Activated effector memory CD4-positive, alpha-beta T cell treated with anti-CD3 and anti-CD28 coated beads, Interleukin-2, amount 50 U/mL, for 16 hours (primary cell): ENCODE measurements at regions not wholly inside any gene's neighbourhood (a gene's known extent, or its start where the extent isn't known, plus 50 kb on each side); places are given as distances from the start of the nearest gene placed in this dataset.

ENCODE experiments used
- DNase-seq: peaks from one replicate; pipeline ENCODE4 v3.0.0-alpha.2; 2020

DNA sequence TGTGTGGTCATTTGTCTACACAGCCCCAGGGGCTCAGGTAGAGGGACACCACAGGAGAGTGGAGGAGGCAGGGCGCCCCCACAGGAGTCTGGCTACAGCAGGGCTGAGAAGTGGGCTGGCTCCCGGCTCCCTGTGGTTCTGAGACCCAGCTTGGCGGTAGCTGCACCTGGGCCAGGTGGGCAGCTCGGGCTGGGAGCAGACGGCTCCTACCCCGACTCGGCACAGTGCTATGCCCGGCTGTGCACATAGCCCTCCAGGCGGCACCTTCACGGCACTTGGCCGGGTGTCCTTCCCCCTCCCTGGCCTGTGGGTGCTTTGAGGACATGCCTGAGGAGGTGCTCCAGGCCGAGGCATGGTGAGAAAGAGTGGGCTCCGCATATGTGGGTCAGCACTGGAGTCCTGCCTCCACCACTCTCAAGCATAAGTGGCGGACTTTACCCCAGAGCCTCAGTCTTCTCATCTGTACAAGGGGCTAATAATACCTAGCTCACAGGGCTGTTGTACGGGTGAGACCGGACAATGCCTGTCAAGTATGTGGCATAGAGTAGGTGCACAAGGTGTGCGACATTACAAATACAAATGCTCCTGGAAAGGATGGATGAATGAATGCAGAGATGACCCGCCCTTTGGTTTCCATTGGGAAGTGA lies 50.1 kb upstream of the JPH3 start:
- no peak for DNase-seq

DNA sequence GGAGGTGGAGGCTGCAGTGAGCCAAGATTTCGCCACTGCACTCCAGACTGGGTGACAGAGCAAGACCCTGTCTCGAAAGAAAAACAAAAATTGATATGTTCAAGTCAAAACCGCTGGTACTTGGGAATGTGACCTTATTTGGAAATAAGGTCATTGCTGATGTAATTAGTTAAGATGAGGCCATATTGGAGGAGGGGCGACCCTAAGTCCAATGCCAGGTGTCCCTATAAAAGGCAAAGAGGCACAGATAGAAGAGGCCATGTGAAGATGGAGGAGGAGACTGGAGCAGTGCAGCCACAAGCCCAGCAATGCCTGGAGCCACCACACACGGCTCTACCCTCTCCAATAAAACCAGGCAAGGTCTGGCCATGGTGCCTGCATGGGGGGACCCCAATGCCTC lies 50.8 kb upstream of the JPH3 start:
- no peak for DNase-seq

DNA sequence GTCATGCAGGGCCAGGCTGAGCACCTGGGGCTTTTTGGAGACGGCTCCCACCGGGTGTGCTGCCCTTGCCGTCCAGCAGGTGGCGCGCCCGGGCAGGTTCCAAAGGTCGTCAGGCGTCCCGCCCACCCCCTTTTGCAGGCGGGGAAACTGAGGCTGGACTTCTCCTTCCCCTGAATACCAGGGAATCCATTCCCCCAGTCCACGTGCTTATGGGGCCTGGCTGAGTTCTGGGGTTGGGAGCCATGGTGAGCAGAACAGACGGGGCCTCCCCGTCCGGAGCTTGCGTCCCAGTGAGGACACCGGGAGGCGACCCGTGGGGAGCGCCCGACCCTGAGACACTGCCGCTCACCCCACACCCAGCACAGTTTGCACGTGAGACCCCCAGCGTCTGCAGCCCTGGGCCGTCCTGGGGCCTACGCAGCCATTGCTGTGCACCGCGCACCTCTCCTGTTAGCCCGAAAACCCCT lies 51.8 kb upstream of the JPH3 start:
- peak; percentile 86 for DNase-seq

DNA sequence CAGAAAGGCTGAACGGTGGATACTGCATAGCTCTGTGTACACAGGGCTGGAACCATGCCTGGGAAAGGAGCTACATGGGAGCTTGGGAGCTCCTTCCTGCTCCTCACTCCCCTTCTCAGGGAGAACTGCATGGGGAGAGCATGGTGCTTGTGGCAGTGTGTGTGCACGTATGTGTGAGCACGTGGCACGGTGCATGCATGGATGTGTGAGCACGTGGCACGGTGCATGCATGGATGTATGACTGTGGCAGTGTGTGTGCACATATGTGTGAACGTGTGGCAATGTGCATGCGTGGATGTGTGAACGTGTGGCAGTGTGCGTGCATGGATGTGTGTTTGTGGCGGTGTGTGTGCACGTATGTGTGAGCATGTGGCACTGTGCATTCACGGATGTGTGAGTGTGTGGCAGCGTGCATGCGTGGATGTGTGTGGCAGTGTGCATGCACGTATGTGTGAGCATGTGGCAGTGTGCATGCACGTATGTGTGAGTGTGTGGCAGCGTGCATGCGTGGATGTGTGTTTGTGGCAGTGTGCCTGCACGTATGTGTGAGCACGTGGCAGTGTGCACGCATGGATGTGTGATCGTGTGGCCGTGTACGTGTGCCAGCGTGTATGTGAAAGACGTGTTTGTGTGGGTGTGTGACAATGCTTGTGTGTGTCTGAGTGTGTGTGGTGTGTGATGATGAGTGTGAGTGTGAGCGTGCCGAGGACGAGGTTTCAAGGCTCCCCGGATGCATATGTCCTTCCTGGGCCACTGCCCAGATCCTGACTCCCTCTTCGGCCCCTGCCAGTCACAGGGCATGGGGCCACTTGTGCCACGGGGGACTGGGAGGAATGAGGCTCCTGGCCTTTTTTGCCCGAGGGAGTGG lies 52.4 kb upstream of the JPH3 start:
- no peak for DNase-seq

DNA sequence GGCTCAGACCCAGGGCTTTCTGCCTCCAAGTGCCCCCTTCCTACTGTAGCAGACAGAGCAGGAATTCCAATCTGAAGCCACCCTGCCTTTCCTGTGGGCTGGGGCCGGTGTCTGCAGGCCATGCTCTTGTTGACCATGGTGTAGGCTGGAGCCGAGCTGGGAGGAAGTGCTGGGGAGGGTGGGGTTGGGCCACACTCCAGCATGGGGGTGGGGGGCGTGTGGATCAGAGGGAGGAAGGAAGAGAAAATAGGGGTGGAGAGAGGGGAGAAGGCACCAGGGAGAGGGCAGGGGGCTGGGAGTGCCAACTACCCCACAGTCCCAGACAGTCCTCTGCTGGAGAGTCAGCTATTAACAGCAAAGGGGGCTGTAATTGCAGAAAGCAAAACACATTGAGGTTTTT lies 54.3 kb upstream of the JPH3 start:
- DNase-seq, result no peak

DNA sequence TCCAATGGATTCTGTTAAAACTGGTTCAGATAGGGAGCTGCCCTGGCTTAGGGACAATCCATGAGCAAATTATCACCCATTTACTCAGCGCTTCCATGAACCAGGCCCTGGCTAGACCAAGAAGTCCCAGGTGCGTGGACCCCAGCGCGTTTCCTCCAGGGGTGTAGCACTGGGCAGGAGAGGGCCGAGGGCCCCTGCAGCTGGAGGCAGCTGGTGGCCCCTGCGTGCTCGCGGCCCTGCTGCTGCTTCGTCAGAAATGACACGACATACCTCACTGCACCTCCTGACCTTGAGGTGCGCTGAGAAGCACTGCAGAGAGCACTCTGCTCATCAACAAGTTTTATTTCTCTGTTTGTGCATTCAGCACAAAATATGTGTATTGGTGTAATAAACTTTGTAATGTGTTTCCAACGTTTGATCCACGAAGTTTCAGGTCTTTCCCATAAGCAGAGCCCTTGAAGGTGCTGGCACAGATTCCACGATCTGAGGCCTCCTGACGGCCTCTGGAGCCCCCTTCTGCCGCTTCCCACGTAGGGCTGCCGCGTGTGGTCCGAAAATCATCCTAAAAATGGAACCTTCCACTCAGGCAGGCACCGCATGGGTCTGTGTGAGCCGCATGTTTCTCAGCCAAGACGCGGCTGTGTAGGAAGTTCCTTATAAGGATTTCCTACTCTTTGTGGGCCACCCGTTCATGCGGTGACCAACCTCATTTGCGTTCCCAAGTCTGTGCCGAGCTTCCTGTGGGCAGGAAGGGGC lies 50.8 kb upstream of the ZCCHC14 start:
- DNase-seq, result no peak

DNA sequence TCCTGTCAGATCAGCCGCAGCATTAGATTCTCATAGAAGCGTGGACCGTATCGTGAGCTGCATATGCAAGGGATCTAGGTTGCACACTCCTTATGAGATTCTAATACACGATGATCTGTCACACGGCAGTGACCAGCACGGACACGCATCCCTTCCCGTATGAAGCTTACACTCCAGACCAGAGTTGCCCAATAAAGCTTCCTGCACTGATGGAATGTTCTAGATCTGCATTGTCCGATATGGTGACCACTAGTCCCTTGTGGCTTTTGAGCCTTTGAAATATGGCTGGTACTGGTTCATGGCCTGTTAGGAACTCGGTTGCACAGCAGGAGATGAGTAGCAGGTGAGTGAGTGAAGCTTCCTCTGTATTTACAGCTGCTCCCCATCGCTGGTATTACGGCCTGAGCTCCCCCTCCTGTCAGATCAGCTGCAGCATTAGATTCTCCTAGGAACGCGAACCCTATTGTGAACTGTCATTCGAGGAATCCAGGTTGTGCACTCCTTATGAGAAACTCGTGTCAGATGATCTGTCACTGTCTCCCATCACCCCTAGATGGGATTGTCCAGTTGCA lies 49.8 kb upstream of the ZCCHC14 start:
- DNase-seq, result no peak
